ENCODE measurements at regions not wholly inside any gene's neighbourhood (a gene's known extent, or its start where the extent isn't known, plus 50 kb on each side); places are given as distances from the start of the nearest gene placed in this dataset.

DNA sequence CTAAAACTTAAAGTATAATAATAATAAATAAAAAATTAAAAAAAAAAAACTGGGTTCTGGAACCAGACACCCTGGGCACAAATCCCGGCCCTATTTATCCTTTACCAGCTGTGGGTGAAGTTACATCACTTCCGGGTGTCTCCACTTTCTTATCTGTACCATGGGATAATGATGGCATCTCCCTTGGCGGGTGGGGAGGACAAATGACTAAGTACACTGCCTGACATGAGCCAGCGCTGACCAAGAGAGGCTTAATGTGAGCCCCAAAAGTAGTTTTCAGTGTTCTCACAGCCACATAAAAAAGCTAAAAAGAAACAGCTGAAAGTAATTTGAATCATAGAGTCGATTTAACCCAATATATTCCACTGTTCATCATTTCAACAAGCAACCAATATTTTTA lies 424.9 kb downstream of the SOX9 start:
- TF ChIP-seq, protein P1, sequence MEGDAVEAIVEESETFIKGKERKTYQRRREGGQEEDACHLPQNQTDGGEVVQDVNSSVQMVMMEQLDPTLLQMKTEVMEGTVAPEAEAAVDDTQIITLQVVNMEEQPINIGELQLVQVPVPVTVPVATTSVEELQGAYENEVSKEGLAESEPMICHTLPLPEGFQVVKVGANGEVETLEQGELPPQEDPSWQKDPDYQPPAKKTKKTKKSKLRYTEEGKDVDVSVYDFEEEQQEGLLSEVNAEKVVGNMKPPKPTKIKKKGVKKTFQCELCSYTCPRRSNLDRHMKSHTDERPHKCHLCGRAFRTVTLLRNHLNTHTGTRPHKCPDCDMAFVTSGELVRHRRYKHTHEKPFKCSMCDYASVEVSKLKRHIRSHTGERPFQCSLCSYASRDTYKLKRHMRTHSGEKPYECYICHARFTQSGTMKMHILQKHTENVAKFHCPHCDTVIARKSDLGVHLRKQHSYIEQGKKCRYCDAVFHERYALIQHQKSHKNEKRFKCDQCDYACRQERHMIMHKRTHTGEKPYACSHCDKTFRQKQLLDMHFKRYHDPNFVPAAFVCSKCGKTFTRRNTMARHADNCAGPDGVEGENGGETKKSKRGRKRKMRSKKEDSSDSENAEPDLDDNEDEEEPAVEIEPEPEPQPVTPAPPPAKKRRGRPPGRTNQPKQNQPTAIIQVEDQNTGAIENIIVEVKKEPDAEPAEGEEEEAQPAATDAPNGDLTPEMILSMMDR (IDR thresholded peaks at IDR 0.05) = no peak
- TF ChIP-seq POLR2A (IDR thresholded peaks at IDR 0.05) = no peak

Data from thyroid gland (tissue), 4 donors.